HG02678 (cell line): ENCODE measurements at regions not wholly inside any gene's neighbourhood (a gene's known extent, or its start where the extent isn't known, plus 50 kb on each side); places are given as distances from the start of the nearest gene placed in this dataset.

Experiments
- ATAC-seq: cut with Tn5 transposase; IDR thresholded peaks from one replicate; pipeline ENCODE4 v1.9.1; 2021; ENCODE audit warnings: mild to moderate bottlenecking, moderate library complexity; ENCODE audit not compliant: unreplicated experiment

DNA sequence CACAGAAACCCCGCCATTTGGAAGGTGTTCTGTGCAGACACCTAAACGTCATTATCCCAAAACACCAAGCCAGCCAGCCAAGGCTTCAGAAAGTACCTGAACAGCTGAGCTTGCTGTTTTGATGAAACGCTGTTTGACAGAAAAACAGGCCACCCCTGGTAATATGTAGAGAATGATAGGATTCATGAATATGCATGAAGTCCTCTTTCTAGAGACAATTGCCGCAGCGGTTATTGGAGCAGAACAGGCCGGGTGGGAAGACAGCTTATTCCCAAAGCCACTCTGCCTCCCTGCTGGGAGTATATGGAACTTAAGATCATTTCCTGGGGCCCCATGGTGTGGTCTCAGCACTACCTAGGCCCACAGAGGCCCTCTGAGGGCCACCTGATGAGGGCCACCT lies 229.5 kb downstream of the UQCRFS1 start:
- ATAC-seq: no peak

DNA sequence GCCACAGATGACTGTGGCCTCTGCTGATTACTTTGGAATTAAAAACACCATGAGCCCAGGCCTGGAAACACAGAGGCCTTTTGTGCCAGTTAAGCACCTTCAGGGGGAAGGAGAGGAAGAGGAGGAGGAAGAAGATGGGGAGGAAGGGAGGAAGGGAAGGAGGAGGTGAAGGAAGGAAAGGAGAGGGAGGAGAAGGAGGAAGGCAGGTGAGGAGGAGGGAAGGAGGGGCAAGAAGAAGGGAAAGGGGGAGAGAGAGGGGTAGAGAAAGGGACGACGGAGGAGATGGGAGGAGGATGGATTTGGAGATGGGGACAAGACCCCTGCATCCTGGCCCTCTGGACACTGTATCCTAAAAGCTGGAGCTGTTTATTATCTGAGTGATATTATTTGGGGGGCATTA lies 231.0 kb downstream of the UQCRFS1 start:
- no peak for ATAC-seq

DNA sequence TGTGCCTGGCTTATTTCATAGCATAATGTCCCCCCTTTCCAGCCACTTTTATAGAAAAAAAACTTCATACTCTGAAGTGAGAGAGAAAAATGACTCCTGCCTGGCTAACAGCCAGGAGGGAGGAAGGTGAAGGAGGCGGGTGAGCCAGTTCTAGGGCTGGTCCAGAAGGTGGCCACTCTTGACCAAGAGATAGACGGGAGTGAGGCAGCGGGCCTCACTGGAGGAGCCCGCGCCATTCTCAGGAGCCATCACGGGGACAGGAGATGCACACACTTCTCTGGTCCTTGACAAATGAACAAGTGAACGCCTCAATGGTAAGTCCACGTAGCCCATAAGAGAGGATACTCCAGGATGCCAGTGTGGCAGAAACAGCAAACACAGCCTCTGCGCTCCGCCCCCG lies 231.4 kb downstream of the UQCRFS1 start:
- no peak for ATAC-seq

DNA sequence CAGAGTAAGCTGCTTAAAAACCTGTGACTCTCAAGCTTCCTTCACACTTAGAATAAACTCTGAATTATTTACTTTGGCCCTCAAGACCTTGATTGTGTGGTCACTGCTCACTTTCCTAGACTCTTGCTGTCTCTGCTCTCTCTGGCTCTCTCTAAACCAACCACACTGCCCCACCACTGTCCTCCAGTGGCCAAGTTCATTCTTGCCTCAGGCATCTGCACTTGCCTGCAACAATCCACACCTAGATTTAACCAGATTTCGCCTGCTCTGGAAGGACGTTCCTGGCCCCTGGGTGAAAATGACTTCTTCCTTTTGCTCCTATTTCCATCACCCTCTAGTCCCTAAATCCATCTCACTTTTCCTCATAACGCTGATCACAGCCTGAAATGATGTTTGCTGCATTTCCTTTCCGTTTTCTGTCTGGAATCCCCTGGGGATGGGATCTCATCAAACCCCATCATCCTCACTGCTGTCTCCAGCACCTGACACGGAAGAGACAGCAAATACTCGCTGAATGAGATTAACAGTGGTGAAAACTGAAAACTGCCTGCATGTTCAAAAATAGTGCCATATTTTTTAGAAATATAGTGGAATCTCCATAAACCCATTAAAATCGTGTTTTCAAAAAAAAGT lies 232.6 kb downstream of the UQCRFS1 start:
- ATAC-seq: no peak

DNA sequence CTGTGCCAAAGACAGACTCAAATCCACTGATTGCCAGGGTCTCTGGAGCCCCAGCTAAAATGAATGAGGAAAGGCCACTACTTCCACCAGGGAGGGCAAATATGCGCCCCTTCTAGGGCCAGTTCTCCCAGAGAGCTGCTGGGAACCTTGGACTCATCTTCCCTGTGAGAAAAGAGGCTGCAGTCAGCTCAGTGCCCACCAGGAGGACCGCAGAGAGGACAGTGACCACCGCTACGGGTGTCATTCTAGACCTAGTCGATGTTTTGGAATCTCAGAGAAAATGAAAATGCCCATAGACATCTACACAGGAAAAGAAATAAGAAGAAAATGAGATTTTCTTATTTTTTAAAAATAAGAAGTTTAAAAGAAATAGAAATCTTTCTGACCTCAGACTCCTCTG lies 235.1 kb downstream of the UQCRFS1 start:
- ATAC-seq: no peak

DNA sequence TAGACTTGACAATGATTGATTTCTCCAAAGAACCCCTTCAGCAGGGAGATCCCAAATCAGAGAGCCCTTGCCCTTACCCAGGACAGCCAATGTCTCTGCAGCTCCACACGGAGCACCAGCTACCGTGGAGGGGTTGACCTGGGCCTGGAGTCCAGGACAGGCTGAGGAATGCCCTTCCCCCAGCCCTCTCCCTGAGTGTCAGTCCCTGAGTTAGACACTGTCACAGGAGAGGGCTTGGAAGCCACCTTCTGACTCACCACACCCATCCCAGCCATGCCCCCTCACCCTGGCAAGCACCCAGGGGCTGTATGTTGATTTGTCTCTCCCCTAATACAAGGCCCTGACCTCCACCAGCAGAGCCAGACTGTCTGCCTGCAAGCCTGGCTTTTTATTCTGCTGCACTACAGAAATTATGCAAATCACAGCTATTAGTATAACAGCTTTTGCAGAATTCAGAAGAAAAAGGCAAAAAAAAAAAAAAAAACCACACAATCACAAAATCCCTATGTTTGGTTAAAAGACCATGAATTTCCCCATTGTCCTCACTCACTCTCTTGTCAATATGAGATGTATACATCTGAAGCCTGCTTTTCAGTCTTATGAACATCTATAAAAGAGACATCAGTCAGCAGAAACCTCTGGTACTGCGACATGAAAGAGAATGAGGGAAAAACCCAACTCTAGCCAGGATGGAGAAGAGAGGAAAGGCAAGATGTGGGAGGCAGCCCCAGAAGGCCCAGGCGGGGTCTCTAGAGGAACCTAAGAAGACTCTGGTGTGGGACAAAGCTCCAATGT lies 240.7 kb downstream of the UQCRFS1 start:
- no peak for ATAC-seq

DNA sequence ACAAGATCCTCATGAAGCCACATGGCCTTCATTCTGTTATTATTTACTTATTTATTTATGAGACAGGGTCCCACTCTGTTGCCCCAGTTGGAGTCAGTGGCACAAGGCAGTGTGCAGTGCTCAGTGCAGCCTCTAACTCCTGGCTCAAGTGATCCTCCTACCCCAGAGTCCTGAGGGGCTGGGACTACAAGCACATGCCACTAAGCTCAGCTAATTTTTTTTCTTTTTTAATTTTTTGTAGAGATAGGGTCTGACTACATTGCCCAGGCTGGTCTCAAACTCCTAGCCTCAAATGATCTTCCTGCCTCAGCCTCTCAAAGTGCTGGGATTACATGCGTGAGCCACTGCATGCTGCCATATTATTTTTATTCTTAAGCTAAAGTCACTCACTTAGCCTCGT lies 241.4 kb downstream of the UQCRFS1 start:
- no peak for ATAC-seq

DNA sequence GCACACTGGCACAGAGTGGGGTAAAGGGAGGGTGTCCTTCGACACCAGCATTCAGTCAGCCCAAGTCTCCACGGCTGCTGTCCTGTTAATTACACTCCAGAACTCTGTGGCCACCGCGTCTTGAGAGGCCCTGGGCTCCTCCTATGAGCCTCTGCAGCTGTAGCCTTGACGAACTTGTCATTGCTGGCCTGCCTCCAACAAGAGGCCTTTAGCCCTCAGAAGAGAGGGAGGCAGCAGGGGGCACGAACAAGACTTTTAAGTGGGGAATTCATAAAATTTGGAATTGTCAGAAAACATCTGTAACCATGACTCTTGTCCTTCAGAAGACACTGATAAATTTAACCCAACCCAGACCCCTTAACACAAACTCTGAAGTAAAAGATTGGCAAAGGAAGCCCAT lies 241.9 kb downstream of the UQCRFS1 start:
- ATAC-seq: no peak

DNA sequence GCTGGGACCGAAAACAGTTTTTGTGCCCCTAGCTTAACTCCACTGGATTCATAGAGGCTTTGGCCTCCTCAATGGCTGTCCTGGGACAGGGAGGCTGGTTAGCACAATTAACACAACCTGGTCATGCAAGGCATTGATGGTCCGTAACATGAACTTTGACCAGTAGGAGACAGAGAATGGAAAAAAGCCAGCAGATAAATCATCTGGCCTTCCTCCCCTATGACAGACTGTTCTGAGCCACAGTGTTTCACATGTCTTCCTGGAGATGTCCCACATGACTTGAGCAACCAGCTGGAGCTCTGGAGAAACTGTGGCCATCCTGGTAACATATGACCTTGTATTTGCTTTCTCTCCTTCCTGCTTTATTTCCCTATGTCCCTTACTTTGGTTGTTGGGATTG lies 244.2 kb downstream of the UQCRFS1 start:
- no peak for ATAC-seq

DNA sequence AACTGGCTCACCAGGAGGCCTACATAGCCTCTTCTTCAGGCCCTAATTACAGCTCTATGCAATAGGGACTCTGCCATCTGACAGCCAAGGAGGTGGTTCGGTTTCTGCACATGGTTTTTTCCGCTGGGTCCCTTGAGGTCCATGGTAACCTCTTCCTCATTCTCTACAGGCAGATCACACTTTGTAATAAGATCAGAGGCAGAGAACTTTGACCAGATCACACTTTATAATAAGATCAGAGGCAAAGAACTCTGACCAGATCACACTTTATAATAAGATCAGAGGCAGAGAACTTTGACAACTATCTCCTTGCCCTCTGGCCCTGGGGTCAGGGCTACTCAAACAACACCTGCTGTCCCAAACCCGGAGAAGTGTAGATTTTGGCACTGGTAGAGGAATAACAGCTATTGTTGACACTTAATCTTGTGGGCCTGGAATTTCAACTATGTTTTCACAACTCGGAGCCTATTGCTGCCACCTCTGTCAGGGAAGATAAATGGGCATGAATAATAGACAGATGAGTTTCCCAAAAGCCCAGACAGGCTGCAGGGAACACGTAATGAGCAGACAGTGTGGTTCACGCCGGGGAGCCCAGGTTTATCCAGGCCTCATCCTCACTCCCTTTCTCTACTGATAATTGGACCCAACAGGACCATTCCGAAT lies 246.1 kb downstream of the UQCRFS1 start:
- no peak for ATAC-seq

DNA sequence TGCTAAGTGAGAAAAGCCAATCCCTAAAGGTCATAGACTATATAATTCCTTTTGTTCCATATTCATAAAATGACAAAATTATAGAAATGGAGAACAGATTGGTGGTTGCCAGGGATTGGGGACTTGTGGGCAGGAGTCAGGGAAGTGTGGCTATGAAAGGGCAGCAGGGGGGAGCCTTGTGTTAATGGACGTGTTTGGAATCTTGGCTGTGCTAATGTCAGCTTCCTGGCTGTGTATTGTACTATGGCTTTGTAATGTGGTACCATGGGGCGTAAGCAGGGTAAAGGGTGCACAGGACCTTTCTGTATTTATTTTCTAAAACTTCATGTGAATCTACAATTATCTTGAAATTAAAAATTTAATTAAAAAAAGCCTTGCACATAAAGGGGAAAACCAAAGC lies 248.5 kb downstream of the UQCRFS1 start:
- ATAC-seq: no peak

DNA sequence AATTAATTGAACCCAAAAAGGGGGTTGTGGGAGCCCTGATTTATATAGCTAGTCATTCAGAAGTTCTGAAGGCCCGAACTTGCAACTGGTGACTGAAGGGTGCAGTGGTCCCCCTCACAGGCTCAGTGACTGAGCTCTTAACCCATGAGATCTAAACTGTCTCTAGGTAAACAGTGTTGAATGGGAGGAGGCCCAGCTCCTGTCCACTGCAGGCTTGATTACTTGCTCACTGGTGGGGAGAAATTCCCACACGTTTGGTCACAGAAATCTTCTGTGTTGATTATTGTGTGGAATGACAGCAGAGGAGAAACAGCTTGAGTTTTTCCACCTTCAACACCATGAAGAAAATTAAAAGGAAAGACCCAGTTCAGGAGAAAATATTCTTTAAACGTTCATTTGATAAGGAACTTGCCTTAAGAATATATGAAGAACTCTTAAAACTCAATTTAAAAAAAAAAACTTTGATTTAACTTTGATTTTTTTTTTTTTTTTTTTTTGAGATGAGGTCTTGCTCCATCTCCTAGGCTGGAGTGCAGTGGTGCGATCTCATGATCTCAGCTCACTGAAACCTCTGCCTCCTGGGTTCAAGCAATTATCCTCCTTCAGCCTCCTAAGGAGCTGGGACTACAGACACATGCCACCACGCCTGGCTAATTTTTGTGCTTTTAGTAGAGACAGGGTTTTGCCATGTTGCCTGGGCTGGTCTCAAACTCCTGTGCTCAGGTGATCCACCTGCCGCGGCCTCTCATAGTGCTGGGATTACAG lies 249.3 kb downstream of the UQCRFS1 start:
- ATAC-seq: no peak

DNA sequence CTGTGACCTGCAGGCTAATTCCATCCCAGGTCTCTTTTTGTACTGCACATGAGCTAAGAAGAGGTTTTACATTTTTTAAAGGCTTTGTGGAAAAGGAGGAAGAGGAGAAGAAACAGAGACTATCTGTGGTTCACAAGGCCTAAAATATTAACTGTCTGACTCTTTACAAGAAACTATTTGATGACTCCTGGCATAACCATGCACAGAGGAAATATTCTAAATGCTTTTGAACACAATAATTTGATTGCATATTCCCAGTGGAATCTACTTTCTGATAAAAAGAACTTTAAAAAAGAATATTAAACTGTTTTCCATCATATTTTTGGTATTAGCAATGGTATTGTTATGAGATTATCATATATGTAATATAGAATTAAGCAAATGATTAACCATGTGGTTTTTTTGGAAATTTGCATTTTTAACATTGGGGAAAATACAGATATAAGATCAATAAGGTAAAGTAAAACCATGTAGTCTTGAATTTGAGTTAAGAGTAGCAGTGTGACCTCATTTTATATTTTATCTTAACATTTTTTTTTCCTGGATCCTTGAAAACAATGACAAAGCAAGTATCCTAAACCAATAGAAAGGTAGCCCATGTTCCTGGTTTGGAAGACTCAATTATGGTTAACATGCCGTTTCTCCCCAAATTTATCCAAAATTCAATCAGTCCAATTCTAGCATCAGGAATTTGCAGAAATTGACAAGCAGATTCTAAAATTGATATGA lies 251.0 kb downstream of the UQCRFS1 start:
- ATAC-seq: no peak

DNA sequence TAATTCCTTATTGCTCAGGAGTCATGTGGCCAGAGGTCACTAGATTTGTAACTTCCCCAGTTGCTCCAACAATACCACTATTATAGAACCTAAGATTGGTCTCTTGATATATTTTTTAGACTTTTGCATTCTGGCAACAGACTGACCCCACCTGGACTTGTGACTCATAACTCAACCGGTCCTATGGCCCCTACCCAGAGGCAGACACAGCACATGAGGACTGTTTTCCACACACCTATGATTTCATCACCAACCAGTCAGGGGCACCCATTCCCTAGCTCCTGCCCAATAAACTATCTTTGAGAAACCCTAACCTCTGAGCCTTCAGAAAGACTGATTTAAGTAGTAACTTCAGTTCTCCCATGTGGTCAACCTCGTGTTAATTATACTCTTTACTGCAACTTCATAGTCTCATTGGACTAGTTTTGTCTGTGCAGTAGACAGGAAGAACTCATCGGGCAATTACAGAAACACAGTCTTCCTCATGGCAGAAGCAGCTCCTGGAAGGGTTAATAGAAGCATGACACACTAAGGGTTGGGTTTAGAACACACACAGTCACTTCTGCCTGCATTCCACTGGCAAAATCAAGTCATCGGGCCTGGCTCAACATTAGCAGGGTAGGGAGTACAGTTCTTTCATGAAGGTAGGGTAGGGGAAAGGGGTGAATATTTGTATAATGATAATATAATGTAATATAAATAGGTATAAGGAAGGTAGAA lies 251.8 kb downstream of the UQCRFS1 start:
- no peak for ATAC-seq

DNA sequence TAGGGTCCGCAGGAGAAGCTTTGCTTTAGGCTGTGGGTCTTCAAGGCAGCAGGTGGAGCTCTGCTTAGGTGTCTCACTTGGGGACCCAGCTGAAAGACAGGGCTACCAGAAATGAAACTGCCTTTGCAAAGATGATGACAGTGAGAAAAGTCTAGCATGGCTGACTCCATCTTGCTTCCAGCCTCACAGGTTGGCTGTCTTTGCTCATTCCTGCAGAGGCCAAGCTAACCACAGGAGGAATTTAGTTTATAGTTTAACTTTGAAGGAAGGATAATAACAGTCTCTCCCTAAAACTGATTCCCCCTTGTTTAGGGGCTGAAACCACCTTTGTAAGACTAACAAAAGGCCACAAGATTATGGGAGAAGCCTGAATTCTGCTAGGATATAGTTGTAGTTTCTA lies 252.4 kb downstream of the UQCRFS1 start:
- no peak for ATAC-seq

DNA sequence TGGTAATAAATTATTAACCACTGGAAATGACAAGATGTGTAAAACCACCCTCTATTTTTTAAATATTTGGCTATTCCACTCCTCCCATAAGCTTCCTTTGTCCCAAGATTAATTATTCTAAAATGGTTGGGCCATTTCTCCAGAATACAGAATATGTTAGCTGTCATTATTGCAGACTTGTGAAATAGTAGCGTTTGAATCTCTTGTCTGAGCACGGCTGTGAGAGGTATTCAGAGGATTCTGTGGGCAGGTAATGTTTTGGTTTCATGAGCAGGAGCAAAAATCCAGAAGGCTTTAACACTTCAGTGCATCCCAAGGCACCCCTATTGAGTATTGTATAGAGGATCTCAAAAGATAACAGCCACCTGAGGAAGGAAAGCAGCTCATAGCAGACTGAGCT lies 256.0 kb downstream of the UQCRFS1 start:
- ATAC-seq: no peak

DNA sequence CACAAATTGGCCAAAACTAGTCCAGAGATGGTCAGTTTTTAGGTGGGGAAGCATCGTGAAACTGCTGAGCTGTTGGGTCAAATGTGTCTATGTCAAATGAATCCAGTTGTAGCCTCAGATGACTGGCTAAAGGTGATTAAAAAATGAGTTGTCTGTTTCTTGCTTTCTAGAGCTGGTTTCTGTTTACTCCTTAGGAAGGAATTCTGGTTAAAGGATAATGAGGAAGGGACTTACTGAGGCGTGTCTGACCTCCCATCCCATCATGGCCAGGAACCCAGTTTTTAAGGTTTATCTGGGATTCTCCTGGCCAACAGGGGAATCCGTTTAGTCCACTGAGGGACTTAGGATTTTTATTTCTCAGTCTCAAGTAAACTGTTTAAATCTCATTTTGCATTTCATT lies 256.5 kb downstream of the UQCRFS1 start:
- no peak for ATAC-seq

DNA sequence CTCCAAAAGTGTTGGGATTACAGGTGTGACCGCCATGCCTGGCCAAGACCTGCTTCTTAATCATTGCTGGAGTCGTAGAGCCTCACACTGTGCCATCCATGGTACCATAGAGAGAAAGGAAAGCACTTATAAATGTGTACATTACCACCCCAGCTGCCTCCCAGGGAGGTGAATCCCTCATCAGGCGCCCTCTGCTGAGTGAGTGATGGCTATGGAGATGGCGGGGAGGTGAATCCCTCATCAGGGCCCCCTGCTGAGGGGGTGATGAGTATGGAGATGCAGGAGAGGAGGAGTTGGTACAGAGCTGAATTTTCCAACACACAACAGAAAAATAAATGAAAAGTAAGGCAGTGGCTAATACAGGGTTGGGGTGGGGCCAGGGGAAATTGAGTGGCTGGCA lies 263.4 kb downstream of the UQCRFS1 start:
- no peak for ATAC-seq

DNA sequence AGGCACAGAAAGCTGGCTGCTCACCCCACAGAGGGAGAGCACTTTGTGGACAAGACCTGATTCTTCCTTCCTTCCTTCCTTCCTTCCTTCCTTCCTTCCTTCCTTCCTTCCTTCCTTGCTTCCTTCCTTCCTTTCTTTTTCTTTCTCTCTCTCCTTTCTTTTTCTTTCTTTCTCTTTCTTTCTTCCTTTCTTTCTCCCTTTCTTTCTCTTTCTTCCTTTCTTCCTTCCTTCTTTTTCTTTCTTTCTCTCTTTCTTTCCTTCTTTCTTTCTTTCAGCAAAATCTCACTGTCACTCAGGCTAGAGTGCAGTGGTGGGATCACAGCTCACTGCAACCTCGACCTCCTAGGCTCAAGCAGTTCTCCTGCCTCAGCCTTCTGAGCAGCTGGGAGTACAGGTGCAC lies 263.9 kb downstream of the UQCRFS1 start:
- ATAC-seq: no peak

DNA sequence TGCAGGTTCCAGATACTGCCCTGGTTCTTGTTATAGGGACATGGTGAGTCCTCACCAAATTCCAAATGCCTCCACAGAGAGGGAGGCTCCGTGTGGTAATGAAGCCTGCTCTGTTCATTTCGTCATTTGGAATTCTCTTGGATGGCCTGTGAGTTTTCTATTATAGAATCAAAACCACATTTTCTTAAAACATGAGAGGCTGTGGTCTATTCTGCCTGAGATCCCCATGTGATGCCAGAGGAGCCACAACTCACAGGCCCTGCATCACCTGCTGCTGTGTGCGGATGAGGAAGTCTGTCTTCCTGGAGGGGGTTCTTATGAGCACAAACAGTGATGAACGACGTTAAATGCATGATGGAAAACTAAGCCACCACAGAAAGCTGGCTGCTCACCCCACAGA lies 264.4 kb downstream of the UQCRFS1 start:
- no peak for ATAC-seq
